PFSK-1 (cell line): ENCODE measurements at regions not wholly inside any gene's neighbourhood (a gene's known extent, or its start where the extent isn't known, plus 50 kb on each side); places are given as distances from the start of the nearest gene placed in this dataset.

ENCODE experiments used
- FOXP2 ChIP-seq: optimal IDR thresholded peaks from 2 replicates; pipeline ENCODE3; 2011; ENCODE audit warnings: borderline replicate concordance, control low read depth, inconsistent platforms; ENCODE audit not compliant: insufficient read depth; ENCODE audit errors: extremely low read length, extremely low read depth
- POLR2AphosphoS5 ChIP-seq: IDR thresholded peaks from 2 replicates; pipeline ENCODE4 v1.6.1; 2012; ENCODE audit warnings: low read depth, mild to moderate bottlenecking, control low read depth, low read length, moderate library complexity
- SIN3A ChIP-seq: IDR thresholded peaks from 2 replicates; pipeline ENCODE4 v1.6.1; 2012; ENCODE audit warnings: mild to moderate bottlenecking, low read length, moderate library complexity, borderline replicate concordance; ENCODE audit not compliant: insufficient read depth
- TAF1 ChIP-seq: IDR thresholded peaks from 2 replicates; pipeline ENCODE4 v1.6.1; 2012; ENCODE audit warnings: low read length, control low read depth, borderline replicate concordance; ENCODE audit not compliant: insufficient read depth
- TF ChIP-seq, protein P1 (sequence below), 2 experiments: IDR thresholded peaks; 2 replicates each; pipeline versions ENCODE4 v1.6.1 to v1.8.0; 2011 to 2012; ENCODE audit warnings: low read depth in 2 of 2, low read length in 2 of 2, control low read depth in 1 of 2, inconsistent platforms in 1 of 2, mild to moderate bottlenecking in 1 of 2, moderate library complexity in 1 of 2; ENCODE audit not compliant: insufficient read depth in 1 of 2

DNA sequence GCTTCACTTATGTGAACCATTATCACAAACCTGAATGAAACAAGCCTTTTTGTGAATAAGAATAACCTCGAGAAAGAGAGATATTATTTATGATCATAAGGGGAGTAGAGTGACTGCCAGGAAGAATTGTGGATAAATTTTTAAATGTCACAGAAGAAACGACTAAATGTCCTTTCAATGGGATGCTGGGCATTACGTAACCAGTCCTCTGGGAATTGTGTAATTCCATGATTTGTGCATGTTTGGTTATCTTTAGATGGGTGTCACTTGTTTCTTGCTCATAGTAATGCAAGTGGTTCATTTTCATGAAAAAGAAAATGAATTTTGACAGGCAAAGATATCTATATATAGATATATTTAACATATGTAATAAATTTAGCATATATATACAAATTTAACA, 379.5 kb upstream of the AGTR1 start:
- TF ChIP-seq TAF1 (no peak), POLR2AphosphoS5 (no peak), SIN3A (no peak), FOXP2 (no peak)
- TF ChIP-seq, protein P1, sequence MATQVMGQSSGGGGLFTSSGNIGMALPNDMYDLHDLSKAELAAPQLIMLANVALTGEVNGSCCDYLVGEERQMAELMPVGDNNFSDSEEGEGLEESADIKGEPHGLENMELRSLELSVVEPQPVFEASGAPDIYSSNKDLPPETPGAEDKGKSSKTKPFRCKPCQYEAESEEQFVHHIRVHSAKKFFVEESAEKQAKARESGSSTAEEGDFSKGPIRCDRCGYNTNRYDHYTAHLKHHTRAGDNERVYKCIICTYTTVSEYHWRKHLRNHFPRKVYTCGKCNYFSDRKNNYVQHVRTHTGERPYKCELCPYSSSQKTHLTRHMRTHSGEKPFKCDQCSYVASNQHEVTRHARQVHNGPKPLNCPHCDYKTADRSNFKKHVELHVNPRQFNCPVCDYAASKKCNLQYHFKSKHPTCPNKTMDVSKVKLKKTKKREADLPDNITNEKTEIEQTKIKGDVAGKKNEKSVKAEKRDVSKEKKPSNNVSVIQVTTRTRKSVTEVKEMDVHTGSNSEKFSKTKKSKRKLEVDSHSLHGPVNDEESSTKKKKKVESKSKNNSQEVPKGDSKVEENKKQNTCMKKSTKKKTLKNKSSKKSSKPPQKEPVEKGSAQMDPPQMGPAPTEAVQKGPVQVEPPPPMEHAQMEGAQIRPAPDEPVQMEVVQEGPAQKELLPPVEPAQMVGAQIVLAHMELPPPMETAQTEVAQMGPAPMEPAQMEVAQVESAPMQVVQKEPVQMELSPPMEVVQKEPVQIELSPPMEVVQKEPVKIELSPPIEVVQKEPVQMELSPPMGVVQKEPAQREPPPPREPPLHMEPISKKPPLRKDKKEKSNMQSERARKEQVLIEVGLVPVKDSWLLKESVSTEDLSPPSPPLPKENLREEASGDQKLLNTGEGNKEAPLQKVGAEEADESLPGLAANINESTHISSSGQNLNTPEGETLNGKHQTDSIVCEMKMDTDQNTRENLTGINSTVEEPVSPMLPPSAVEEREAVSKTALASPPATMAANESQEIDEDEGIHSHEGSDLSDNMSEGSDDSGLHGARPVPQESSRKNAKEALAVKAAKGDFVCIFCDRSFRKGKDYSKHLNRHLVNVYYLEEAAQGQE (IDR thresholded peaks at IDR 0.05; ENCODE audit: insufficient read depth in 1 of 2, low read depth in 2 of 2, low read length in 2 of 2): no peak

DNA sequence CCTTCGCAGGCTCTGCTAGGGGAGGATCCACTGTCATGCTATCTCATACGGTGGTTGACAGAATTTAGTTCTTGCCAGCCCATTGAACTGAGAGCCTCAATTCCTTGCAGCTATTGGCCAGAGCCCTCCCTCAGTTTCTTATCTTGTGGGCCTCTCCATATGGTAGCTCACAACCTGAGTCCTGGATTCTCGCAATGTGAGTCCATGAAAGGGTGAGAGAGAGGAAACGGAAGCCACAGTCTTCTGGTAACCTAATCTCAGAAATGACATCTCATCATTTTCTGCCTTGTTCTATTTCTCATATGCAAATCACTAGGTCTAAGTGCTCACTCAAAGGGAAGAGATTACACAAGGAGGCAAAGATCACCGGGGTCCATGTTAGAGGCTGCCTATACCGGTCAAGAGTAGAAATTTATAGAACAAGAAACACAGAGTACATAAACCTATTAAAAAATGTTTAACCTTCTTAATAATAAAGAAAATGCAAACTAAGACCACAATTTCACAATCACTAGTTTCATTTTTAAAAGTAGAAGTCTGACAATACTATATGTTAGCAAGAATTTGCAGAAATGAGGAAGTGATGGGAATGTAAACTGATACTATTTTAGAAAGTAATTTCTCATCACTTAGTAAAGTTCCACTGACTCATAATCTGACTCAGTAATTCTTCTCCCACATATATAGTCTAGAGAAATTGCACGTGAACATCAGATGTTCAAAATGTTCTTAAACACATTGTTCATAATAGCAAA, 378.4 kb upstream of the AGTR1 start:
- TF ChIP-seq TAF1 (no peak), FOXP2 (no peak), SIN3A (no peak), POLR2AphosphoS5 (no peak)
- TF ChIP-seq, protein P1 (IDR thresholded peaks at IDR 0.05; ENCODE audit: insufficient read depth in 1 of 2, low read depth in 2 of 2, low read length in 2 of 2): no peak

DNA sequence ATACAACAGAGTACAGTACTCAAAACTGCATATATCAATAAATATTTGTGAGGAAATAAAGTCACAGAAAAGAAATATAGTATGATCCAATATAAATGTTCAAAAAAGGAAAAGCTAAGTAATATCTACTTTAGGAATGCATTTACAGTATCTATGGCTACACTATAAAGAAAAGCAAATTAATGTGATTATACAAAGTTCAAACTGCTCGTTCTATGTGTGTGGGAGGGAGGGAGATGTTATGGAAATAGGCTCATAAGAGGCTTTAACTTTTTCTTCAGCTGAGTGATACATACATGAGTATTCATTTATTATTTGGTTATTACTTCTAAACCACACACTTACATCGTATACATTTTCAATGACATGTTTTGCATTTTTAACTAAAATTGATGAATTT, 377.7 kb upstream of the AGTR1 start:
- TF ChIP-seq TAF1 (no peak), POLR2AphosphoS5 (no peak), FOXP2 (no peak), SIN3A (no peak)

DNA sequence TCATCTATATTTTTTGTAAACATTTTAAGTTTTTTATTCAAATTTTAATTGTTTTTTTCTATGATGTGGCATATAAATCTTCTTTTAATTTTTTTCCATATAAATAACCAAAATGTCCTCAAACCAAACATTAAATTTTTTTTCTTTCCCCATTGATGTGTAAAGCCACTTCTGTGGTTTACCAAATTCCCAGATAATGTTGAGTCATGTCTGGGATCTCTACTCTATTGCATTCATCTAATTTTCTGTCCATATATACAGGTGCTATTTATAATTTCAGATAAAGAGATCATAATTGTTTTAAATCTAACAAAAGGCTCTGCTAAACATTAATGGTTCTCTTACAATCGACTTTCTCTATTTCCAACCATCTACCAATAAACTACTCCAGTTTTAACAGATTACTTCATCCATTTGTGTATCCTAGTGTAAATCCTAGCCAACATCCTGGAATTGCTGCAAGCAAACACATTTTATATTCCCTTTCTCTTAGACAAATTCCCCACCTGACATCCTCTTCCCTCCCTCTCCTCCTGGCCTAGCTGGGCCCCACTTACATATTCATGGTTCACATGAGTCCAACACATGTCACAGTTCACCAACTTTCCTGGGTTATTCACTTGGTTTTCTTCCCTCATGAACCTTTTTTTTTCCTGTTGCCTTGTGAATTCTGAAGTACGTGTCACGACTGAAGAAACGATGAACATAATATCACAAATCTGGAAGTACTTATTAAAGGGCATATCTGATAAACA, 368.0 kb upstream of the AGTR1 start:
- TF ChIP-seq POLR2AphosphoS5: no peak
- TF ChIP-seq TAF1: no peak
- TF ChIP-seq, protein P1 (IDR thresholded peaks at IDR 0.05; ENCODE audit: insufficient read depth in 1 of 2, low read depth in 2 of 2, low read length in 2 of 2): no peak
- TF ChIP-seq SIN3A: no peak
- TF ChIP-seq FOXP2: no peak

DNA sequence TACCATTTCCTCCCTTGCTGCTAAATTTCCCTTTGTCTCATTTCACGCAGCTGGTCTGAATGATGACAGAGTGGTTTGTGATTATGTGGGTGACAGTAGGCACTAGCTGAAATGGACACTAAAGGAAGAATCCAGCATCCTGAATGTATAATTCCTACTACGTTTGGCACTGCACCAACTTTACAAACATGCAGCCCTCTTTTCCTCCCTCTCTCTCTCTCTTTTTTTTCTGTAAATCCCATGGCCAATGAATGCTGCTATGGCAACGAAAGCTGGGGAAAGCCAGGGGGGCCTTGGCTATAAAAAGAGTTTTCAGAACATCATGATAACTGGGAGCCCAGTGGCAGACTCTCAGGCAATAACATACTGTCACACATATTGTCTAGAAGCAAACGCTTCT, 367.2 kb upstream of the AGTR1 start:
- TF ChIP-seq FOXP2: no peak
- TF ChIP-seq, protein P1 (IDR thresholded peaks at IDR 0.05; ENCODE audit: insufficient read depth in 1 of 2, low read depth in 2 of 2, low read length in 2 of 2): no peak
- TF ChIP-seq TAF1: no peak
- TF ChIP-seq SIN3A: no peak
- TF ChIP-seq POLR2AphosphoS5: no peak
